A673 (cell line): ENCODE measurements at regions not wholly inside any gene's neighbourhood (a gene's known extent, or its start where the extent isn't known, plus 50 kb on each side); places are given as distances from the start of the nearest gene placed in this dataset.

Experiments
- BruUV-seq: library from RNA; stranded (reverse); fragments of 400-500 nt; replicated peaks from 2 replicates; lab custom pipeline; 2021; lab: Mats Ljungman, UMichigan
- CTCF ChIA-PET: fragments of 300-600 bp; sonication (Branson Sonifier 250); formaldehyde crosslinking; loops from one replicate; lab custom pipeline; 2022; ENCODE audit warnings: antibody characterized with exemption; lab: Charles Lee
- POLR2A ChIA-PET: fragments of 300-600 bp; sonication (Branson Sonifier 250); formaldehyde crosslinking; loops from one replicate; lab custom pipeline; 2022; ENCODE audit warnings: antibody characterized with exemption; ENCODE audit not compliant: low non-redundant PET; lab: Charles Lee
- DNase-seq: peaks from one replicate; pipeline ENCODE4 v3.0.0-alpha.2; 2015; ENCODE audit warnings: low spot score
- H3K27ac ChIP-seq: fragments of 200-600 bp; sonication (generic); 2 replicates; pipeline ENCODE4 v1.5.1; 2016; ENCODE audit warnings: mixed run types, low read depth, mild to moderate bottlenecking, mixed read lengths, antibody characterized with exemption, low read length; ENCODE audit not compliant: poor library complexity, severe bottlenecking
- H3K27me3 ChIP-seq: fragments of 200-600 bp; sonication (generic); replicated peaks from 2 replicates; pipeline ENCODE4 v1.6.1; 2017; ENCODE audit warnings: mixed run types, low read depth, mild to moderate bottlenecking, mixed read lengths, antibody characterized with exemption, low read length; ENCODE audit not compliant: insufficient read depth, poor library complexity
- H3K36me3 ChIP-seq: fragments of 200-600 bp; sonication (generic); 2 replicates; pipeline ENCODE4 v1.6.1; 2016; ENCODE audit warnings: mixed run types, mild to moderate bottlenecking, mixed read lengths, antibody characterized with exemption, low read length; ENCODE audit not compliant: insufficient read depth, poor library complexity, severe bottlenecking
- H3K4me1 ChIP-seq: fragments of 200-600 bp; sonication (generic); 2 replicates; pipeline ENCODE4 v1.6.1; 2017; ENCODE audit warnings: mixed run types, mild to moderate bottlenecking, mixed read lengths, antibody characterized with exemption, low read length; ENCODE audit not compliant: insufficient read depth, poor library complexity, severe bottlenecking
- H3K4me3 ChIP-seq: fragments of 200-600 bp; sonication (generic); 2 replicates; pipeline ENCODE4 v1.5.1; 2016; ENCODE audit warnings: low read depth, mixed run types, mild to moderate bottlenecking, mixed read lengths, low read length; ENCODE audit not compliant: poor library complexity, severe bottlenecking
- H3K9me3 ChIP-seq: fragments of 200-600 bp; sonication (generic); 2 replicates; pipeline ENCODE4 v1.6.1; 2016; ENCODE audit warnings: mixed run types, low read depth, mild to moderate bottlenecking, mixed read lengths, antibody characterized with exemption, low read length; ENCODE audit not compliant: poor library complexity, severe bottlenecking
- EZH2 ChIP-seq: fragments of 200-600 bp; sonication (generic); IDR thresholded peaks from 2 replicates; pipeline ENCODE4 v1.6.1; 2017; ENCODE audit warnings: borderline replicate concordance, low read depth, mild to moderate bottlenecking, mixed read lengths, antibody characterized with exemption, low read length; ENCODE audit not compliant: poor library complexity, severe bottlenecking
- intact Hi-C: fragments of 100-400 bp; cut with micrococcal nuclease; formaldehyde crosslinking; loops from one replicate; pipeline ENCODE4 v1.10.0; 2022; ENCODE audit not compliant: unreplicated experiment
- TF ChIP-seq, protein P1 (sequence below): fragments of 300-800, 200-600 bp; sonication (generic); conservative IDR thresholded peaks from 2 replicates; pipeline ENCODE4 v1.5.1; 2017; ENCODE audit warnings: low read depth, mild to moderate bottlenecking, antibody characterized with exemption, low read length, moderate library complexity, mixed read lengths

DNA sequence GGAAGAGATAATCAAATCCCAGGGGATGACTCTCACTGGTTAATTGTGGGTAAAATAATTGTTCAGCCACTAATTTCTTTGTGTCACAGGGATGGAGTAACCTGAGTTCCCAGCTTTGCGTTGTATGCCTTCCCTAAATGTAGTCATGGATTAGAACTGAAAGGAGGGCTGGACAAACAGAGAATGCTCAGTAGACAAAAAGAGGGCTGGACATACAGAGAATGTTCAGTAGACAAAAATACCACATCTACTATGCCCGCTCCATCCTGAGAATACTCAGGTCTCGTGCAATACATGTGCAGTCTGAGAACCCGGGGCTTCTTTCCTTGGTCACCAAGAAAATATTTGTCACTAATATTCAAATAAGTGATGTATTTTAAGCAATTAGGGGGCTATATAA is 497.9 kb downstream of the EPHA4 start:
- Histone ChIP-seq H3K4me1 (no peaks in the 10 kb centered on the region), H3K9me3 (no peaks in the 10 kb centered on the region), H3K27me3 (no peaks in the 10 kb centered on the region), H3K36me3 (no peaks in the 10 kb centered on the region), H3K4me3 (no peak overlapping the region), H3K27ac (no peak overlapping the region)
- intact Hi-C loops, result no loop called here
- ChIA-PET POLR2A (no interaction called here), CTCF (no interaction called here)
- TF ChIP-seq, protein P1, sequence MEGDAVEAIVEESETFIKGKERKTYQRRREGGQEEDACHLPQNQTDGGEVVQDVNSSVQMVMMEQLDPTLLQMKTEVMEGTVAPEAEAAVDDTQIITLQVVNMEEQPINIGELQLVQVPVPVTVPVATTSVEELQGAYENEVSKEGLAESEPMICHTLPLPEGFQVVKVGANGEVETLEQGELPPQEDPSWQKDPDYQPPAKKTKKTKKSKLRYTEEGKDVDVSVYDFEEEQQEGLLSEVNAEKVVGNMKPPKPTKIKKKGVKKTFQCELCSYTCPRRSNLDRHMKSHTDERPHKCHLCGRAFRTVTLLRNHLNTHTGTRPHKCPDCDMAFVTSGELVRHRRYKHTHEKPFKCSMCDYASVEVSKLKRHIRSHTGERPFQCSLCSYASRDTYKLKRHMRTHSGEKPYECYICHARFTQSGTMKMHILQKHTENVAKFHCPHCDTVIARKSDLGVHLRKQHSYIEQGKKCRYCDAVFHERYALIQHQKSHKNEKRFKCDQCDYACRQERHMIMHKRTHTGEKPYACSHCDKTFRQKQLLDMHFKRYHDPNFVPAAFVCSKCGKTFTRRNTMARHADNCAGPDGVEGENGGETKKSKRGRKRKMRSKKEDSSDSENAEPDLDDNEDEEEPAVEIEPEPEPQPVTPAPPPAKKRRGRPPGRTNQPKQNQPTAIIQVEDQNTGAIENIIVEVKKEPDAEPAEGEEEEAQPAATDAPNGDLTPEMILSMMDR, result no peak
- TF ChIP-seq EZH2, result no peak
- no TSS peak for BruUV-seq
- no peak for DNase-seq

DNA sequence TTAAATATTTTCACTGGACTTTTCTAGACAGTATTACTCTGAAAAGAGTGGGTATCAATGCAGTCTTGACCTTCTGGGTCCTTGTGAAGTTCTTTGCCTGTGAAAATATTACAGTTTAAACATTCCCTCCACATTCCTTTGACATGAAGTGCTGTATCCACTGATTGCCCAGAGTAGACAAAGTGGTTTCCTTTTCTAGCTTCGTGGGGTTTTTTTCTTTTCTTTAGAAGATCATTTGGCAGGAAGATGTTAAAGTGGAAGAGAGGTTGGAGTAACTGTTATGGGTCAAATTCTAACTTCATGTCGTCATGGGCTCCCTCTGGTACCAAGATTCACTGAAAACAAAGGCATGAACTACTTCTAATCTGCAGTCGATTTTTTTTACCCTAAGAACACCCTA is 496.9 kb downstream of the EPHA4 start:
- no peak overlapping the region for H3K27ac ChIP-seq
- TF ChIP-seq, protein P1, result no peak
- TF ChIP-seq EZH2, result no peak
- H3K4me3 ChIP-seq, result no peak overlapping the region
- ChIA-PET POLR2A (no interaction called here), CTCF (no interaction called here)
- intact Hi-C loops, result no loop called here
- DNase-seq, result no peak
- no peaks in the 10 kb centered on the region for H3K36me3 ChIP-seq
- no peaks in the 10 kb centered on the region for H3K9me3 ChIP-seq
- no TSS peak for BruUV-seq
- H3K27me3 ChIP-seq, result no peaks in the 10 kb centered on the region
- H3K4me1 ChIP-seq, result no peaks in the 10 kb centered on the region

DNA sequence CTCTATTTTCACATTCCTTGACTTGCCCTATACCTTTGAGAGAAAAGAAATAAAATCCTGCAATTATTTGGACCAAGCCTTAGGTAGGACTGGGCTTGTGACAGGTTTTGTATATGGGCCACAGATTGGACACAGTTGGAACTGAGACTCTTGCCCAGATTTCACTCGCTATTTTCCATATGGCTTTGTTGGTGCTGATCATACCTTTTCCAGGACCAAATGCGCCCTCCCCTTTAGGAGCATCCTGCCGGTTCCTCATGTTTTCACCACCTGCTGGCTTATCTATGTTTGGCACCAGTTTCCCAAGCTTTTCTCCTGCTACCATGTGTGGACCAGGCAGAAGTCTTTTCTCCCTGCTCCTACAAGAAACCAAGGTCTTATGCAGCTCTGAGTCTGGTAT is 494.9 kb downstream of the EPHA4 start:
- H3K27me3 ChIP-seq, result no peaks in the 10 kb centered on the region
- H3K9me3 ChIP-seq, result no peaks in the 10 kb centered on the region
- H3K4me1 ChIP-seq, result no peaks in the 10 kb centered on the region
- ChIA-PET POLR2A (no interaction called here), CTCF (no interaction called here)
- no TSS peak for BruUV-seq
- H3K4me3 ChIP-seq, result no peak overlapping the region
- intact Hi-C loops, result no loop called here
- DNase-seq, result no peak
- no peaks in the 10 kb centered on the region for H3K36me3 ChIP-seq
- TF ChIP-seq, protein P1, result no peak
- TF ChIP-seq EZH2, result no peak
- no peak overlapping the region for H3K27ac ChIP-seq
